ENCODE measurements at regions not wholly inside any gene's neighbourhood (a gene's known extent, or its start where the extent isn't known, plus 50 kb on each side); places are given as distances from the start of the nearest gene placed in this dataset.

- TF ChIP-seq GATA3 (IDR thresholded peaks at IDR 0.05; ENCODE audit: low read depth, low read length) (no peak), GATA2 (IDR thresholded peaks at IDR 0.05; ENCODE audit: low read depth, low read length) (no peak)
These were observed 74.2 kb upstream of the FBXL7 start for GRCh38 chr5:15425766-15426165.
